Tibial nerve (tissue), 4 donors: ENCODE measurements at regions not wholly inside any gene's neighbourhood (a gene's known extent, or its start where the extent isn't known, plus 50 kb on each side); places are given as distances from the start of the nearest gene placed in this dataset.
"Not testable (repeated sequence)": the region's sequence is repeated elsewhere in the genome, so short reads cannot be mapped to it uniquely, and the experiment has no call there.

ENCODE experiments used
- EP300 ChIP-seq, 2 donors: sonication (generic); formaldehyde crosslinking; IDR thresholded peaks; one replicate each; pipeline ENCODE4 v1.6.1; 2017; ENCODE audit warnings: antibody characterized with exemption in 2 of 2, mild to moderate bottlenecking in 1 of 2
- POLR2A ChIP-seq, 2 donors: fragments of 450-650 bp; IDR thresholded peaks; one replicate each; pipeline ENCODE4 v1.6.1; 2017; ENCODE audit warnings: antibody characterized with exemption in 2 of 2, mild to moderate bottlenecking in 2 of 2, moderate library complexity in 2 of 2
- TF ChIP-seq, protein P1 (sequence below), 5 experiments: fragments of 200-600 bp in 3 of 5; fragments of 450-650 bp in 2 of 5; sonication (generic) in 3 of 5; IDR thresholded peaks; one replicate each; pipeline ENCODE4 v1.5.1; 2016 to 2019; ENCODE audit warnings: antibody characterized with exemption in 5 of 5, mild to moderate bottlenecking in 3 of 5, moderate library complexity in 2 of 5

DNA sequence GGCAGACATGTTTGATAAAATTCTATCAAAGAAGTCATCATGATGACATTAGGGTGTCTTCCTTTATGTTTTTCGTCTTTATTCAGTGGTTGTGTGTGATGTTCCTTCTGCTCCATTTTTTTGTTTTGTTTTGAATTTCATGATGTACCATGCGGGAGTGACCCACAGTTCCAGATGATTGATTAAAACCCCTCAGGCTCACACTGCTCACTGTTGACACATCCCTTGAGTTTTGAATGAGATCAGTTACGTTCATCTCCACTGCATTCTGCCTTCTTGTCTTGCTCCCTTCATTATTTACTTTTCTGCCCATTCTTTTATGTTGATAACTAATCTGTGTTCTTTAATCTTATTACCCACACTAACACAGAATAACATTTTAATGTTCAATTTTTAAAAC is 421.7 kb upstream of the ANKRD20A1 start:
- TF ChIP-seq, protein P1, sequence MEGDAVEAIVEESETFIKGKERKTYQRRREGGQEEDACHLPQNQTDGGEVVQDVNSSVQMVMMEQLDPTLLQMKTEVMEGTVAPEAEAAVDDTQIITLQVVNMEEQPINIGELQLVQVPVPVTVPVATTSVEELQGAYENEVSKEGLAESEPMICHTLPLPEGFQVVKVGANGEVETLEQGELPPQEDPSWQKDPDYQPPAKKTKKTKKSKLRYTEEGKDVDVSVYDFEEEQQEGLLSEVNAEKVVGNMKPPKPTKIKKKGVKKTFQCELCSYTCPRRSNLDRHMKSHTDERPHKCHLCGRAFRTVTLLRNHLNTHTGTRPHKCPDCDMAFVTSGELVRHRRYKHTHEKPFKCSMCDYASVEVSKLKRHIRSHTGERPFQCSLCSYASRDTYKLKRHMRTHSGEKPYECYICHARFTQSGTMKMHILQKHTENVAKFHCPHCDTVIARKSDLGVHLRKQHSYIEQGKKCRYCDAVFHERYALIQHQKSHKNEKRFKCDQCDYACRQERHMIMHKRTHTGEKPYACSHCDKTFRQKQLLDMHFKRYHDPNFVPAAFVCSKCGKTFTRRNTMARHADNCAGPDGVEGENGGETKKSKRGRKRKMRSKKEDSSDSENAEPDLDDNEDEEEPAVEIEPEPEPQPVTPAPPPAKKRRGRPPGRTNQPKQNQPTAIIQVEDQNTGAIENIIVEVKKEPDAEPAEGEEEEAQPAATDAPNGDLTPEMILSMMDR (IDR thresholded peaks at IDR 0.05), result not testable (repeated sequence)
- not testable (repeated sequence) for TF ChIP-seq POLR2A, EP300 (IDR thresholded peaks at IDR 0.05)
